Neural cell (in vitro differentiated cells): ENCODE measurements at regions not wholly inside any gene's neighbourhood (a gene's known extent, or its start where the extent isn't known, plus 50 kb on each side); places are given as distances from the start of the nearest gene placed in this dataset.

Source experiments
- H2AFZ ChIP-seq: fragments of 200-600, 300-800 bp; sonication (generic), shearing (Covaris generic); 2 replicates; pipeline ENCODE4 v1.6.0; 2014; ENCODE audit warnings: low read depth, mild to moderate bottlenecking, antibody characterized with exemption, low read length, moderate library complexity
- H3F3A ChIP-seq: fragments of 200-600 bp; shearing (Covaris generic); 2 replicates; pipeline ENCODE4 v1.6.1; 2016; ENCODE audit warnings: mild to moderate bottlenecking, moderate library complexity, mixed read lengths, antibody characterized with exemption, low read length; ENCODE audit not compliant: insufficient read depth, poor library complexity, severe bottlenecking
- H3K27ac ChIP-seq: fragments of 200-600, 300-800 bp; sonication (generic), shearing (Covaris generic); 2 replicates; pipeline ENCODE4 v1.5.1; 2014; ENCODE audit warnings: mild to moderate bottlenecking, low read length, moderate library complexity
- H3K27me3 ChIP-seq: fragments of 300-800, 200-600 bp; sonication (generic), shearing (Covaris generic); 2 replicates; pipeline ENCODE4 v1.6.0; 2014; ENCODE audit warnings: mild to moderate bottlenecking, low read depth, low read length, moderate library complexity; ENCODE audit not compliant: insufficient read depth
- H3K36me3 ChIP-seq: fragments of 300-800, 200-600 bp; sonication (generic), shearing (Covaris generic); 2 replicates; pipeline ENCODE4 v1.5.1; 2014; ENCODE audit warnings: mild to moderate bottlenecking, antibody characterized with exemption, low read length, moderate library complexity; ENCODE audit not compliant: insufficient read depth
- H3K4me2 ChIP-seq: fragments of 300-800, 200-600 bp; sonication (generic), shearing (Covaris generic); 2 replicates; pipeline ENCODE4 v1.6.0; 2014; ENCODE audit warnings: mild to moderate bottlenecking, low read length
- H3K4me3 ChIP-seq: fragments of 300-800, 200-600 bp; sonication (generic), shearing (Covaris generic); 2 replicates; pipeline ENCODE4 v1.5.1; 2014; ENCODE audit warnings: mild to moderate bottlenecking, low read length, moderate library complexity
- H3K79me2 ChIP-seq: fragments of 200-600 bp; shearing (Covaris generic); replicated peaks from 2 replicates; pipeline ENCODE4 v1.6.0; 2014; ENCODE audit warnings: mild to moderate bottlenecking, low read length, moderate library complexity; ENCODE audit not compliant: insufficient read depth
- H3K9ac ChIP-seq: fragments of 300-800, 200-600 bp; sonication (generic), shearing (Covaris generic); 2 replicates; pipeline ENCODE4 v1.6.1; 2016; ENCODE audit warnings: mild to moderate bottlenecking, low read length, mixed read lengths
- H3K9me2 ChIP-seq: fragments of 200-600 bp; shearing (Covaris generic); 2 replicates; pipeline ENCODE4 v1.6.1; 2016; ENCODE audit warnings: mild to moderate bottlenecking, low read length, mixed read lengths; ENCODE audit not compliant: insufficient read depth
- H3K9me3 ChIP-seq: fragments of 200-600, 300-800 bp; sonication (generic), shearing (Covaris generic); 2 replicates; pipeline ENCODE4 v1.6.1; 2016; ENCODE audit warnings: mild to moderate bottlenecking, mixed run types, low read length, moderate library complexity, mixed read lengths
- H4K20me1 ChIP-seq: fragments of 200-600 bp; shearing (Covaris generic); 2 replicates; pipeline ENCODE4 v1.6.1; 2016; ENCODE audit warnings: mild to moderate bottlenecking, mixed run types; ENCODE audit not compliant: insufficient read depth
- EP300 ChIP-seq: fragments of 450-650 bp; conservative IDR thresholded peaks from 2 replicates; pipeline ENCODE4 v1.6.1; 2014; ENCODE audit warnings: antibody characterized with exemption, mild to moderate bottlenecking, moderate library complexity; ENCODE audit not compliant: poor library complexity, severe bottlenecking
- EZH2 ChIP-seq: fragments of 200-600, 300-800 bp; shearing (Covaris generic), sonication (generic); IDR thresholded peaks from 2 replicates; pipeline ENCODE4 v1.6.1; 2014; ENCODE audit warnings: antibody characterized with exemption, low read length, borderline replicate concordance, mild to moderate bottlenecking; ENCODE audit not compliant: insufficient read depth, poor library complexity, severe bottlenecking
- MXI1 ChIP-seq: fragments of 450-650 bp; conservative IDR thresholded peaks from 2 replicates; pipeline ENCODE4 v1.6.1; 2014; ENCODE audit warnings: antibody characterized with exemption, mild to moderate bottlenecking; ENCODE audit not compliant: poor library complexity, severe bottlenecking
- POLR2AphosphoS5 ChIP-seq: IDR thresholded peaks from 2 replicates; pipeline ENCODE4 v1.6.1; 2012
- RAD21 ChIP-seq: fragments of 450-650 bp; conservative IDR thresholded peaks from 2 replicates; pipeline ENCODE4 v1.6.1; 2014; ENCODE audit warnings: antibody characterized with exemption, mild to moderate bottlenecking, moderate library complexity
- SMC3 ChIP-seq: fragments of 450-650 bp; conservative IDR thresholded peaks from 2 replicates; pipeline ENCODE4 v1.6.1; 2014; ENCODE audit warnings: antibody characterized with exemption, mild to moderate bottlenecking, moderate library complexity; ENCODE audit not compliant: poor library complexity
- TAF1 ChIP-seq: IDR thresholded peaks from 2 replicates; pipeline ENCODE4 v1.6.1; 2012; ENCODE audit warnings: low read depth
- TF ChIP-seq, protein P1 (sequence below): IDR thresholded peaks from 2 replicates; pipeline ENCODE4 v1.6.1; 2012; ENCODE audit warnings: borderline replicate concordance
- TF ChIP-seq, protein P2 (sequence below): fragments of 450-650 bp; IDR thresholded peaks from 2 replicates; pipeline ENCODE4 v1.5.1; 2014; ENCODE audit warnings: antibody characterized with exemption, mild to moderate bottlenecking, moderate library complexity; ENCODE audit not compliant: poor library complexity, severe bottlenecking

DNA sequence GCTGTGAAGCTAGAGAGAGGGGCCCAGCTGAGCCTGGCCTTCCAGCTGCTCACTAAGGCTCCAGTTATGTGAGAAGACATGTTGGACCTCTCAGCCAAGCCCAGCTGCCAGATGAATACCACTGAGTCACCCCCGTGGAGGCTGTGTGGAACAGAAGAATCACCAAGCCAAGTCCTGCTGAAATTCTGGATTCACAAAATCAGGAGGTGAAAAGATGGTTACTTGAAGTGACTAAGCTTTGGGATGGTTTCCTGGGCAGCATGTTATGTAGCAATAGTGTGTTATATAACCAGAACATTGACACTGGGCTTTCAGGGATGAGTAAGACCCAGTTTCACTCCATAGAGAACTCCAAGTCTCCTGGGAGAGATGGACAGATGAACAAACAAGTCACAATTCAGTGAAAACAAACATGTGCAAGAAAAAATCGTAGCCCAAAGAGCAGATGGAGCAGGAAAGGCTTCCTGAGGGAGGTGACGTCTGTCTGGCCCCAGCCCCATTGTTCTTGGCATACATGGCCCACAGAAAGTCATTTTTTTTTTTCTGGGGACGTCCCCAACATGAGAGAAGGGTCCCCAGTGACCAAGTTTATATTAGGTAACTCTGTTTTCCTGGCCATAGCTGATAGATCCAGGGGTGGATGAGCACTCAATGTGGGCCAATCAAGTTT, 64.1 kb upstream of the PDZD8 start:
- H3F3A ChIP-seq, result no peaks in the 10 kb centered on the region
- no peak for TF ChIP-seq SMC3
- TF ChIP-seq POLR2AphosphoS5, result no peak
- no peak for TF ChIP-seq EZH2
- TF ChIP-seq RAD21, result no peak
- TF ChIP-seq, protein P1, sequence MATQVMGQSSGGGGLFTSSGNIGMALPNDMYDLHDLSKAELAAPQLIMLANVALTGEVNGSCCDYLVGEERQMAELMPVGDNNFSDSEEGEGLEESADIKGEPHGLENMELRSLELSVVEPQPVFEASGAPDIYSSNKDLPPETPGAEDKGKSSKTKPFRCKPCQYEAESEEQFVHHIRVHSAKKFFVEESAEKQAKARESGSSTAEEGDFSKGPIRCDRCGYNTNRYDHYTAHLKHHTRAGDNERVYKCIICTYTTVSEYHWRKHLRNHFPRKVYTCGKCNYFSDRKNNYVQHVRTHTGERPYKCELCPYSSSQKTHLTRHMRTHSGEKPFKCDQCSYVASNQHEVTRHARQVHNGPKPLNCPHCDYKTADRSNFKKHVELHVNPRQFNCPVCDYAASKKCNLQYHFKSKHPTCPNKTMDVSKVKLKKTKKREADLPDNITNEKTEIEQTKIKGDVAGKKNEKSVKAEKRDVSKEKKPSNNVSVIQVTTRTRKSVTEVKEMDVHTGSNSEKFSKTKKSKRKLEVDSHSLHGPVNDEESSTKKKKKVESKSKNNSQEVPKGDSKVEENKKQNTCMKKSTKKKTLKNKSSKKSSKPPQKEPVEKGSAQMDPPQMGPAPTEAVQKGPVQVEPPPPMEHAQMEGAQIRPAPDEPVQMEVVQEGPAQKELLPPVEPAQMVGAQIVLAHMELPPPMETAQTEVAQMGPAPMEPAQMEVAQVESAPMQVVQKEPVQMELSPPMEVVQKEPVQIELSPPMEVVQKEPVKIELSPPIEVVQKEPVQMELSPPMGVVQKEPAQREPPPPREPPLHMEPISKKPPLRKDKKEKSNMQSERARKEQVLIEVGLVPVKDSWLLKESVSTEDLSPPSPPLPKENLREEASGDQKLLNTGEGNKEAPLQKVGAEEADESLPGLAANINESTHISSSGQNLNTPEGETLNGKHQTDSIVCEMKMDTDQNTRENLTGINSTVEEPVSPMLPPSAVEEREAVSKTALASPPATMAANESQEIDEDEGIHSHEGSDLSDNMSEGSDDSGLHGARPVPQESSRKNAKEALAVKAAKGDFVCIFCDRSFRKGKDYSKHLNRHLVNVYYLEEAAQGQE, result no peak
- TF ChIP-seq MXI1, result no peak
- TF ChIP-seq, protein P2, sequence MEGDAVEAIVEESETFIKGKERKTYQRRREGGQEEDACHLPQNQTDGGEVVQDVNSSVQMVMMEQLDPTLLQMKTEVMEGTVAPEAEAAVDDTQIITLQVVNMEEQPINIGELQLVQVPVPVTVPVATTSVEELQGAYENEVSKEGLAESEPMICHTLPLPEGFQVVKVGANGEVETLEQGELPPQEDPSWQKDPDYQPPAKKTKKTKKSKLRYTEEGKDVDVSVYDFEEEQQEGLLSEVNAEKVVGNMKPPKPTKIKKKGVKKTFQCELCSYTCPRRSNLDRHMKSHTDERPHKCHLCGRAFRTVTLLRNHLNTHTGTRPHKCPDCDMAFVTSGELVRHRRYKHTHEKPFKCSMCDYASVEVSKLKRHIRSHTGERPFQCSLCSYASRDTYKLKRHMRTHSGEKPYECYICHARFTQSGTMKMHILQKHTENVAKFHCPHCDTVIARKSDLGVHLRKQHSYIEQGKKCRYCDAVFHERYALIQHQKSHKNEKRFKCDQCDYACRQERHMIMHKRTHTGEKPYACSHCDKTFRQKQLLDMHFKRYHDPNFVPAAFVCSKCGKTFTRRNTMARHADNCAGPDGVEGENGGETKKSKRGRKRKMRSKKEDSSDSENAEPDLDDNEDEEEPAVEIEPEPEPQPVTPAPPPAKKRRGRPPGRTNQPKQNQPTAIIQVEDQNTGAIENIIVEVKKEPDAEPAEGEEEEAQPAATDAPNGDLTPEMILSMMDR, result no peak
- no peak for TF ChIP-seq EP300
- no peak for TF ChIP-seq TAF1
- H3K4me2 ChIP-seq, result no peak overlapping the region
- H3K4me3 ChIP-seq, result no peak overlapping the region
- no peaks in the 10 kb centered on the region for H3K79me2 ChIP-seq
- H3K9me3 ChIP-seq, result no peaks in the 10 kb centered on the region
- H3K9me2 ChIP-seq, result no peaks in the 10 kb centered on the region
- H3K36me3 ChIP-seq, result no peaks in the 10 kb centered on the region
- H3K9ac ChIP-seq, result no peak overlapping the region
- H2AFZ ChIP-seq, result no peak overlapping the region
- no peaks in the 10 kb centered on the region for H3K27me3 ChIP-seq
- H3K27ac ChIP-seq, result no peak overlapping the region
- H4K20me1 ChIP-seq, result no peaks in the 10 kb centered on the region

DNA sequence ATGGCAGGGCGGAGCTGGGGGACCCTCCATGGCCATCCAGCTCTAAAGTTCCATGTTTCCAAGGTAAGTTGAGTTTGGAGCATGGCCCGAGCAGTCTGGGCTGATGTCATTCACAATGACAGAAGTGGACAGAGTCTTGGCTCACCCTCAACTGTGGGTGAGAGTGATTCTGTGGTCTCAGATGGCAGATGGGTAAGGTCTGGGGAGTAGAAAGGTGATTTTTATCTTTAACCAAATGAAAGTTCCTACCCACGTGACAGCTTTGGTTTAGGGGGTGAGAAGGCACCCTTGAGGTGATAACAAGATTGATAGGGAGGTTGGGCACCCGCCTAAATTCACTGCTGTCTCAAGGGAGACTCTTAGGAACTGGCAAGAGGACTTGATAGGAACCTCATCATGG, 57.6 kb upstream of the PDZD8 start:
- H2AFZ ChIP-seq, result no peak overlapping the region
- H3K4me2 ChIP-seq, result no peak overlapping the region
- no peak for TF ChIP-seq POLR2AphosphoS5
- TF ChIP-seq MXI1, result no peak
- no peak for TF ChIP-seq TAF1
- no peak for TF ChIP-seq SMC3
- TF ChIP-seq, protein P2, result no peak
- no peak for TF ChIP-seq EP300
- TF ChIP-seq, protein P1, result no peak
- no peak for TF ChIP-seq EZH2
- TF ChIP-seq RAD21, result no peak
- no peak overlapping the region for H3K4me3 ChIP-seq
- no peaks in the 10 kb centered on the region for H3K9me3 ChIP-seq
- no peaks in the 10 kb centered on the region for H3K79me2 ChIP-seq
- H4K20me1 ChIP-seq, result no peaks in the 10 kb centered on the region
- no peaks in the 10 kb centered on the region for H3K27me3 ChIP-seq
- no peaks in the 10 kb centered on the region for H3K36me3 ChIP-seq
- no peaks in the 10 kb centered on the region for H3K9me2 ChIP-seq
- no peak overlapping the region for H3K9ac ChIP-seq
- H3F3A ChIP-seq, result no peaks in the 10 kb centered on the region
- no peak overlapping the region for H3K27ac ChIP-seq
